ENCODE measurements at regions not wholly inside any gene's neighbourhood (a gene's known extent, or its start where the extent isn't known, plus 50 kb on each side); places are given as distances from the start of the nearest gene placed in this dataset.

DNA sequence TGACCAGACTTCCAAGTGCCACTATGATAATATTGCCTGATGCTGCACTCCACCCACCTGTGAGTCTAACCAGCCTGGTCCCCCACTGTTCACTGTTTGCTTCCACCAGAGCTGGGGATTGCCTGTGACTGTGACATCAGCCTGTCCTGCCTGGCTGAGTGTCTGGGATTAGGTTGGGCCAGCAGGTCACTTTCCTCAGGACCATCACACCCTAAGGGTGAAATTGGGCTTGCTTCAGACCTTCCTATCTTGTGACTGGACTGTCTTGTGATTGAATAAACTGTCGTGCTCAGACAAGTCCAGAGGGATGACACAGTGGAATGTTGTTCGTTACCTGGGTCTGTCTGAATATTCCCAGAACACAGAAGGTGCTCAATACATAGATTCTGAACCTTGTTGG is 87.4 kb upstream of the HK2 start:
- H3K4me3 ChIP-seq (ENCODE audit: insufficient read length, low read depth): no peak overlapping the region
- no peaks in the 10 kb centered on the region for H3K36me3 ChIP-seq (ENCODE audit: insufficient read depth, insufficient read length, low read length)
- no peak overlapping the region for H3K9ac ChIP-seq (ENCODE audit: insufficient read length, low read depth)
- H3K9me3 ChIP-seq (ENCODE audit: insufficient read depth, low read length): no peaks in the 10 kb centered on the region
- no peak for DNase-seq (ENCODE audit: low read depth, low spot score)
- H3K4me1 ChIP-seq (ENCODE audit: insufficient read depth, insufficient read length): no peaks in the 10 kb centered on the region
- no peaks in the 10 kb centered on the region for H3K27me3 ChIP-seq (ENCODE audit: insufficient read depth, insufficient read length)
- TF ChIP-seq ZNF274 (IDR thresholded peaks at IDR 0.05; ENCODE audit: low read depth, low read length) (no peak), SUZ12 (IDR thresholded peaks at IDR 0.05; ENCODE audit: extremely low read depth, insufficient read depth, insufficient read length) (no peak), YY1 (IDR thresholded peaks at IDR 0.05; ENCODE audit: insufficient read depth, insufficient read length) (no peak)

DNA sequence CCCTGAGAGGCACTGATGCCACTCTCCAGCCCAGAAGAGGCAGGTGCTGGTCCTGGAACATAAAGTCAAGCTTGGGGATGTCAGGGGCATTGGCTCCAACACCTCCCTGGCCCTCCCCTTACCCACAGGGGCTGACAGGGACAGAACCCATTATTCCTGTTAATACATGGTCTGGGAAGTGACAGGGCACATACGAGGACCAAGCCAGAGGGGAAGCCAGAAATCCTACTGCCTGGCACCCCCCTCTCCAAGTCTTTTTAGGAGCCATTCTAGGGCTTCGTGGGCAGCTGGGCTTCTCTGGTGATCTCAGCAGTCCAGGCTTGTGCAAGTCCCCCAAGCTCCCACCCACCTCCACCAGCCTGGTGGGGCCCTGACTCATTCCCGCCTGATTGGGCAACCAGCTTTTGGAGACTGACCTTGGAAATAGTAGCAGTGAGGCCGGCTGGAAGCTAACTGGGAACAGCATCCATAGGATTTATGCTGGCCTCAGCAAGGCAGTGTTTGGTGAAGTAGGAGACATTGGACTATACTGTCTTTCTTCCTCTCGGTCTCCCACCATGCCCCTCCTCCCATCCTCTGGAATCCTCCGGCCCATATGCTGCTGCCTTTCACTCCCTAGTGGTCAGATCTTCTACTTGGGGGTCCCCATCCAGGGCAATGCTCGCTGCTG is 86.4 kb upstream of the HK2 start:
- H3K9me3 ChIP-seq (ENCODE audit: insufficient read depth, low read length): no peaks in the 10 kb centered on the region
- no peaks in the 10 kb centered on the region for H3K36me3 ChIP-seq (ENCODE audit: insufficient read depth, insufficient read length, low read length)
- H3K4me3 ChIP-seq (ENCODE audit: insufficient read length, low read depth): no peak overlapping the region
- no peak for TF ChIP-seq YY1 (IDR thresholded peaks at IDR 0.05; ENCODE audit: insufficient read depth, insufficient read length)
- no peak for TF ChIP-seq SUZ12 (IDR thresholded peaks at IDR 0.05; ENCODE audit: extremely low read depth, insufficient read depth, insufficient read length)
- TF ChIP-seq ZNF274 (IDR thresholded peaks at IDR 0.05; ENCODE audit: low read depth, low read length): no peak
- DNase-seq (ENCODE audit: low read depth, low spot score): no peak
- no peaks in the 10 kb centered on the region for H3K27me3 ChIP-seq (ENCODE audit: insufficient read depth, insufficient read length)
- H3K4me1 ChIP-seq (ENCODE audit: insufficient read depth, insufficient read length): no peaks in the 10 kb centered on the region
- no peak overlapping the region for H3K9ac ChIP-seq (ENCODE audit: insufficient read length, low read depth)

DNA sequence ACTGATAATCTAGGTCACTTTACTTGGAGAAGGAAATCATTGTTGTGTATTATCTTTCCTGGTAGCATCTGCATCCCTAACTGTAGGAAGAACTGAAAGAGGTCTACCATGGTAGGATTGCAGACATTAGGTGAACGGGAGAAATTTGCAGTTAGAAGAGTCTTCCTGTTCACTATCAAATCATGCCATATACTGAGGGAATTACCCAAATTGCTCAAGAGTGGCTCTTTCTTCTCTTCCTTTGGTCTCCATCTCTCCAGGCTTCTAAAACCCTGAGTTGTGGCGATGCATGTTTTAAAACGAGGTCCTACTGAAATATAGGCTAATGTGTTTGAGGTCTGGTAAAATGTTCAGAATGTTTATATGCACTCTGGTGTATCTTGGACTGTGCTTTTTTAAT is 85.3 kb upstream of the HK2 start:
- Histone ChIP-seq H3K9me3 (ENCODE audit: insufficient read depth, low read length) (no peaks in the 10 kb centered on the region), H3K36me3 (ENCODE audit: insufficient read depth, insufficient read length, low read length) (no peaks in the 10 kb centered on the region), H3K4me1 (ENCODE audit: insufficient read depth, insufficient read length) (no peaks in the 10 kb centered on the region), H3K9ac (ENCODE audit: insufficient read length, low read depth) (no peak overlapping the region), H3K27me3 (ENCODE audit: insufficient read depth, insufficient read length) (no peaks in the 10 kb centered on the region), H3K4me3 (ENCODE audit: insufficient read length, low read depth) (no peak overlapping the region)
- no peak for TF ChIP-seq SUZ12 (IDR thresholded peaks at IDR 0.05; ENCODE audit: extremely low read depth, insufficient read depth, insufficient read length)
- no peak for TF ChIP-seq ZNF274 (IDR thresholded peaks at IDR 0.05; ENCODE audit: low read depth, low read length)
- no peak for TF ChIP-seq YY1 (IDR thresholded peaks at IDR 0.05; ENCODE audit: insufficient read depth, insufficient read length)
- DNase-seq (ENCODE audit: low read depth, low spot score): no peak

DNA sequence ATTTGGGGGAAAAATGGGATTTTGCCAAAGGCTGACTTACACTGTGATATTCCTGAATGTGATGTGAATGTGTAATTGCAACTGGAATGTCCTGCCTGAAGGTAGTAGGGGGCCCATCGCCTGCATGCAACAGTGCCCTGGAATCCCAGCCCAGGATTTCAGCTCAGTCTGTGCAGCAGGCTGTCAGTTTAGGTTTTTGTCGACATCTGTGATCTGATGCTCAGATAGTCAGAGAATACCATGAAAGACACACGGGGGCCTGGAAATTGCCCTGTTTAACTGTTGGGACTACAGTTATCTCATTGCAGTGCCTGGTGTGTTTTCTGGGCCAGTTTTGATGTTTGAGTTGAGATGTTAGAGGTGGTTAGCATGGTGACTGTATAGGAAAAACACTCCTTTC is 84.5 kb upstream of the HK2 start:
- no peak for DNase-seq (ENCODE audit: low read depth, low spot score)
- H3K27me3 ChIP-seq (ENCODE audit: insufficient read depth, insufficient read length): no peaks in the 10 kb centered on the region
- H3K4me1 ChIP-seq (ENCODE audit: insufficient read depth, insufficient read length): no peaks in the 10 kb centered on the region
- no peak overlapping the region for H3K4me3 ChIP-seq (ENCODE audit: insufficient read length, low read depth)
- H3K9me3 ChIP-seq (ENCODE audit: insufficient read depth, low read length): no peaks in the 10 kb centered on the region
- TF ChIP-seq ZNF274 (IDR thresholded peaks at IDR 0.05; ENCODE audit: low read depth, low read length): no peak
- TF ChIP-seq SUZ12 (IDR thresholded peaks at IDR 0.05; ENCODE audit: extremely low read depth, insufficient read depth, insufficient read length): no peak
- no peak for TF ChIP-seq YY1 (IDR thresholded peaks at IDR 0.05; ENCODE audit: insufficient read depth, insufficient read length)
- H3K9ac ChIP-seq (ENCODE audit: insufficient read length, low read depth): no peak overlapping the region
- H3K36me3 ChIP-seq (ENCODE audit: insufficient read depth, insufficient read length, low read length): no peaks in the 10 kb centered on the region

DNA sequence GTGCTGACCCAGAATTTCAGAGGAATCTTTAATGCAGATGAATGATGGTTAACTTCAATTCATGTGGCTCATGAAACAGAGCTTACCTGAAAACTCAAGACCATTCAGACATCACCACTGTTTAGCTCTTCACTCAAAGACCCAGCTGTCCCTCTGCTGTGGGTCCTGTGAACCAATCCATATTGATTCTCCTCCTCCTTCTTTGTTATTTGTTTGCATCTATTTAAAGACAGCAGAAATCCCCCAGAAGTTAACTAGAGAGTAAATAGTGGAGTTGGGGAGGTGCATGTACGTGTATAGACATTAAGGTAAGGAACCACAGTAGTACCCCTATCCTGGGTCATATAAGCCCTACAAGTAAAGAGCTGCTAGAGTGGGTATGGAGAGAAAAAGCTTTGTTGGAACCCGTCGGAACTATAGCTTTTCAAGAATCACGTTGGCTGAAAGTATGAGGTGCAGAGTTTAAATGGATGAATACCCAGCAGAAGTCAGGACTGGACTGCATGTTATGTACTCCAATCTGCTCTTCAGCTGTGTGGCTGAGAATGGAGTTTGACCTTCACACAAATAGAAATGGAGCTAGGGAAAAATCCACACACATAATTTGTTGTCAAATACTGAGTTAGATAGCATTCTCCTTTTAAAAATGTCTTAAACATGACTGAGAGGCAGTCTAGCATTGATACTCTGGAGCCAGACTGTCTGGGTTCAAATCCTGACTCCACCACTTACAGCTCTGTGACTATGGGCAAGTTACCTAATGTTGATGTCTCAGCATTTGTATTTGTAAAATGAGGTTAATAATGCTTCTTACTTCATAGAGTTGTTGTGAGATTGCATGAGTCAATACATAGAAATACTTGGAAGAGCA is 81.7 kb upstream of the HK2 start:
- Histone ChIP-seq H3K9ac (ENCODE audit: insufficient read length, low read depth) (no peak overlapping the region), H3K36me3 (ENCODE audit: insufficient read depth, insufficient read length, low read length) (no peaks in the 10 kb centered on the region), H3K4me1 (ENCODE audit: insufficient read depth, insufficient read length) (no peaks in the 10 kb centered on the region), H3K4me3 (ENCODE audit: insufficient read length, low read depth) (no peak overlapping the region), H3K9me3 (ENCODE audit: insufficient read depth, low read length) (peaks cover 7% of the 10 kb centered on the region), H3K27me3 (ENCODE audit: insufficient read depth, insufficient read length) (no peaks in the 10 kb centered on the region)
- no peak for DNase-seq (ENCODE audit: low read depth, low spot score)
- TF ChIP-seq YY1 (IDR thresholded peaks at IDR 0.05; ENCODE audit: insufficient read depth, insufficient read length): no peak
- TF ChIP-seq ZNF274 (IDR thresholded peaks at IDR 0.05; ENCODE audit: low read depth, low read length): no peak
- TF ChIP-seq SUZ12 (IDR thresholded peaks at IDR 0.05; ENCODE audit: extremely low read depth, insufficient read depth, insufficient read length): no peak

DNA sequence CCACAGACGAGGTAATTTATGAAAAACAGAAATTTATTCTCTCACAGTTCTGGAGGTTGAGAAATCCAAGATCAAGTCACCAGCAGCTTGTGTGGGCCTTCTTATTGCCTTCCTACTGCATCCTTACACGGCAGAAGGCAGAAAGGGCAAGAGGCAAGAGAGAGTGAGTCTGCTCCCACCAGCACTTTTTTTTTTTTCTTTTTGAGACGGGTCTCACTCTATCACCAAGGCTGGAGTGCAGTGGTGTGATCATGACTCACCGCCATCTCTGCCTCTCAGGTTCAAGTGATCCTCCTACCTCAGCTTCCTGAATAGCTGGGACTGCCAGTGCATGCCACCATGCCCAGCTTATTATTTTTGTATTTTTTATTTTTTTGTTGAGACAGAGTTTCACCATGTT is 78.5 kb upstream of the HK2 start:
- H3K9ac ChIP-seq (ENCODE audit: insufficient read length, low read depth): no peak overlapping the region
- no peaks in the 10 kb centered on the region for H3K27me3 ChIP-seq (ENCODE audit: insufficient read depth, insufficient read length)
- H3K9me3 ChIP-seq (ENCODE audit: insufficient read depth, low read length): peaks cover 7% of the 10 kb centered on the region
- no peak for DNase-seq (ENCODE audit: low read depth, low spot score)
- H3K4me1 ChIP-seq (ENCODE audit: insufficient read depth, insufficient read length): no peaks in the 10 kb centered on the region
- no peaks in the 10 kb centered on the region for H3K36me3 ChIP-seq (ENCODE audit: insufficient read depth, insufficient read length, low read length)
- TF ChIP-seq SUZ12 (IDR thresholded peaks at IDR 0.05; ENCODE audit: extremely low read depth, insufficient read depth, insufficient read length): no peak
- no peak overlapping the region for H3K4me3 ChIP-seq (ENCODE audit: insufficient read length, low read depth)

DNA sequence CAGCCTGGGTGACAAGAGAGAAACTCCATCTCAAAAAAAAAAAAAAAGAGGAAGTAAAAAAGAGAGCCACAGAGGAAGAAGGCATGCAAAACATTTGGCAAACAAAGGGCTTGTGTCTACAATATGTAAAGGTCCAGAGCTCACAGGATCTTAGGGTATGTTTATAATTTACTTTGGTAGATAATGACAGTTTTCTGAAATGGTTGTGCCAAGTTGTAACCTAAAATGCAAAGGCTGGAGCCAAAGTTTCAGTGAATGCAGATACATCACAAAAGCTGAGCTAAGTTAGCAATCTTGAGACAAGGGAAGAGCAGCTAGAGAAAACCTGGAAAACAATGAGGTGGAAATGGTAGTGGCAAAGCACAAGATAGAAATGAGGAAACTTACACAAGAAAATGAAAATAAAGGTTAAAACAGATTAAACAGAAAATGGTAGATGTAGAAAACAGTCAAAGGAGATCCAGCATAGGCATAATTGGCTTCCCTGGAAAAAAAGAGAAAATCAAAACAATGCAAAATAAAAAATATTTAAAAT is 77.5 kb upstream of the HK2 start:
- TF ChIP-seq ZNF274 (IDR thresholded peaks at IDR 0.05; ENCODE audit: low read depth, low read length): no peak
- TF ChIP-seq SUZ12 (IDR thresholded peaks at IDR 0.05; ENCODE audit: extremely low read depth, insufficient read depth, insufficient read length): no peak
- TF ChIP-seq YY1 (IDR thresholded peaks at IDR 0.05; ENCODE audit: insufficient read depth, insufficient read length): no peak
- no peak for DNase-seq (ENCODE audit: low read depth, low spot score)
- Histone ChIP-seq H3K9me3 (ENCODE audit: insufficient read depth, low read length) (peaks cover 7% of the 10 kb centered on the region), H3K27me3 (ENCODE audit: insufficient read depth, insufficient read length) (no peaks in the 10 kb centered on the region), H3K9ac (ENCODE audit: insufficient read length, low read depth) (no peak overlapping the region), H3K4me3 (ENCODE audit: insufficient read length, low read depth) (no peak overlapping the region), H3K36me3 (ENCODE audit: insufficient read depth, insufficient read length, low read length) (no peaks in the 10 kb centered on the region), H3K4me1 (ENCODE audit: insufficient read depth, insufficient read length) (no peaks in the 10 kb centered on the region)
